Midbrain (tissue), 1 donor: ENCODE measurements at regions not wholly inside any gene's neighbourhood (a gene's known extent, or its start where the extent isn't known, plus 50 kb on each side); places are given as distances from the start of the nearest gene placed in this dataset.

Experiments used
- DNase-seq: peaks from one replicate; lab custom pipeline; 2025; lab: John Stamatoyannopoulos, UW

GRCh38 chr12:91968076-91968776, 177.4 kb downstream of the BTG1 start:
- DNase-seq: no peak

GRCh38 chr12:91967590-91967989, 178.1 kb downstream of the BTG1 start:
- no peak for DNase-seq

GRCh38 chr12:91965781-91966180, 179.9 kb downstream of the BTG1 start:
- no peak for DNase-seq

- no peak for DNase-seq
Observed at GRCh38 chr12:91964501-91964900, 181.1 kb downstream of the BTG1 start.

- DNase-seq: no peak
Observed at GRCh38 chr12:91959220-91959619, 186.4 kb downstream of the BTG1 start.

GRCh38 chr12:91958816-91959215, 186.8 kb downstream of the BTG1 start:
- DNase-seq: no peak

- no peak for DNase-seq
Observed at GRCh38 chr12:91954747-91955146, 190.9 kb downstream of the BTG1 start.

- no peak for DNase-seq
Observed at GRCh38 chr12:91954326-91954725, 191.3 kb downstream of the BTG1 start.

- no peak for DNase-seq
Observed at GRCh38 chr12:91952916-91953315, 192.7 kb downstream of the BTG1 start.

- no peak for DNase-seq
Observed at GRCh38 chr12:91951571-91951970, 194.1 kb downstream of the BTG1 start.

GRCh38 chr12:91948504-91948903, 197.1 kb downstream of the BTG1 start:
- no peak for DNase-seq

GRCh38 chr12:91947459-91947858, 198.2 kb downstream of the BTG1 start:
- no peak for DNase-seq

GRCh38 chr12:91944637-91945036, 201.0 kb downstream of the BTG1 start:
- DNase-seq: no peak

GRCh38 chr12:91940826-91941570, 204.6 kb downstream of the BTG1 start:
- no peak for DNase-seq

GRCh38 chr12:91940322-91940721, 205.3 kb downstream of the BTG1 start:
- DNase-seq: no peak

- no peak for DNase-seq
Observed at GRCh38 chr12:91937706-91938105, 207.9 kb downstream of the BTG1 start.

- DNase-seq: no peak
Observed at GRCh38 chr12:91937009-91937408, 208.6 kb downstream of the BTG1 start.

GRCh38 chr12:91935296-91935695, 210.3 kb downstream of the BTG1 start:
- DNase-seq: no peak

GRCh38 chr12:91931111-91931510, 214.5 kb downstream of the BTG1 start:
- no peak for DNase-seq

GRCh38 chr12:91928501-91928900, 217.1 kb downstream of the BTG1 start:
- no peak for DNase-seq

- no peak for DNase-seq
Observed at GRCh38 chr12:91926848-91927247, 218.8 kb downstream of the BTG1 start.

- DNase-seq: no peak
Observed at GRCh38 chr12:91924827-91925226, 220.8 kb downstream of the BTG1 start.

- DNase-seq: no peak
Observed at GRCh38 chr12:91923864-91924263, 221.8 kb downstream of the BTG1 start.

- no peak for DNase-seq
Observed at GRCh38 chr12:91922674-91923073, 223.0 kb downstream of the BTG1 start.
